AG09319 (cell line): ENCODE measurements at regions not wholly inside any gene's neighbourhood (a gene's known extent, or its start where the extent isn't known, plus 50 kb on each side); places are given as distances from the start of the nearest gene placed in this dataset.
"Not testable (repeated sequence)": the region's sequence is repeated elsewhere in the genome, so short reads cannot be mapped to it uniquely, and the experiment has no call there.

ENCODE experiments used
- DNase-seq: peaks from one replicate; pipeline ENCODE4 v3.0.0-alpha.2; 2010; ENCODE audit warnings: low read depth; ENCODE audit errors: extremely low read depth
- TF ChIP-seq, protein P1 (sequence below): IDR thresholded peaks from 2 replicates; pipeline ENCODE4 v1.5.1; 2011; ENCODE audit warnings: low read depth, mild to moderate bottlenecking, inconsistent platforms, low read length, moderate library complexity

DNA sequence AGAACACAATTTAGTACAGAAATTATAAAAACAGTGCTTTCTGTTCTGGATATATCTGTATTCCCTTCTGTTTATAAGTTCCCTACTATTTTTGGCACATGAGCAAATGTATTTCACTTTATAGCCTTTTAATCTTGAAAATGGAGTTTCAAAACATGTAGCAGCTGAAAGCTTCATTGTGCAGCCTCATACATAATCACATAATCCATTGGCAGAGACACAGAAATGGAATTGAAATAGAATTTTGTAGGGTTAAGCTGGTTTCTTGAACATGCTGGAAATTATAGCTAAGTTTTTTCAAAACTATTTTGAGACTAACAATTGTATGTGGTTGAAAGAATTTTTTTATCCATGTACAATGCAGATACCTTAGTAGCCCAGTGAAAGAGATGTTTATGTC lies 614.3 kb upstream of the MDGA2 start:
- TF ChIP-seq, protein P1, sequence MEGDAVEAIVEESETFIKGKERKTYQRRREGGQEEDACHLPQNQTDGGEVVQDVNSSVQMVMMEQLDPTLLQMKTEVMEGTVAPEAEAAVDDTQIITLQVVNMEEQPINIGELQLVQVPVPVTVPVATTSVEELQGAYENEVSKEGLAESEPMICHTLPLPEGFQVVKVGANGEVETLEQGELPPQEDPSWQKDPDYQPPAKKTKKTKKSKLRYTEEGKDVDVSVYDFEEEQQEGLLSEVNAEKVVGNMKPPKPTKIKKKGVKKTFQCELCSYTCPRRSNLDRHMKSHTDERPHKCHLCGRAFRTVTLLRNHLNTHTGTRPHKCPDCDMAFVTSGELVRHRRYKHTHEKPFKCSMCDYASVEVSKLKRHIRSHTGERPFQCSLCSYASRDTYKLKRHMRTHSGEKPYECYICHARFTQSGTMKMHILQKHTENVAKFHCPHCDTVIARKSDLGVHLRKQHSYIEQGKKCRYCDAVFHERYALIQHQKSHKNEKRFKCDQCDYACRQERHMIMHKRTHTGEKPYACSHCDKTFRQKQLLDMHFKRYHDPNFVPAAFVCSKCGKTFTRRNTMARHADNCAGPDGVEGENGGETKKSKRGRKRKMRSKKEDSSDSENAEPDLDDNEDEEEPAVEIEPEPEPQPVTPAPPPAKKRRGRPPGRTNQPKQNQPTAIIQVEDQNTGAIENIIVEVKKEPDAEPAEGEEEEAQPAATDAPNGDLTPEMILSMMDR = no peak

DNA sequence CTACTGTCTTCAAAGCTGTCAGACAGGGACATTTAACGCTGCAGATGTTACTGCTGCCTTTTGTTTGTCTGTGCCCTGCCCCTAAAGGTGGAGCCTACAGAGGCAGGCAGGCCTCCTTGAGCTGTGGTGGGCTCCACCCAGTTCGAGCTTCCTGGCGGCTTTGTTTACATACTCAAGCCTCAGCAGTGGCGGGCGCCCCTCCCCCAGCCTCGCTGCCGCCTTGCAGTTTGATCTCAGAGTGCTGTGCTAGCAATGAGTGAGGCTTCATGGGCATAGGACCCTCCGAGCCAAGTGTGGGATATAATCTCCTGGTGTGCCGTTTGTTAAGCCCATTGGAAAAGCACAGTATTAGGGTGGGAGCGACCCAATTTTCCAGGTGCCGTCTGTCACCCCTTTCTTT lies 609.8 kb upstream of the MDGA2 start:
- DNase-seq = not testable (repeated sequence)

More for the DNA sequence above, 614.3 kb upstream of the MDGA2 start:
- DNase-seq = no peak

DNA sequence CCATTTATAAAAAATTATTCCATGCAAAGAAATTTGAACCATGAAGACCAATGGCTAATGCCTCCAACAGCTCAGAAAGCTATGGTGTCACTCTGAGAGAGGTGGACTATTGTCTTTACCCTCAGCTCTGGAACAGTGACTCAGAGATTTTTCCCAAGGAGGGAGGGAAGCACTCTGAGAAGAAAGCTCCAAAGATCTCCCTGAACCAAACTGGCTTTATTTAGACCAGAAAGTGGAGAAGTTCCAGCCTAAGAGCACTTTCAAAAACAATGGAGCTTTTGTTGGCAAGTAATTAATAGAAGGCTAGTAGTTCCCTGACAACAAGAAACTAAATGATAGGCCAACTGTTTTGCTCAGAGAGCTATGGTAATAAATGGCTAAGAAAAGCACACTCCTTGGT lies 599.9 kb upstream of the MDGA2 start:
- TF ChIP-seq, protein P1 = no peak
- no peak for DNase-seq

DNA sequence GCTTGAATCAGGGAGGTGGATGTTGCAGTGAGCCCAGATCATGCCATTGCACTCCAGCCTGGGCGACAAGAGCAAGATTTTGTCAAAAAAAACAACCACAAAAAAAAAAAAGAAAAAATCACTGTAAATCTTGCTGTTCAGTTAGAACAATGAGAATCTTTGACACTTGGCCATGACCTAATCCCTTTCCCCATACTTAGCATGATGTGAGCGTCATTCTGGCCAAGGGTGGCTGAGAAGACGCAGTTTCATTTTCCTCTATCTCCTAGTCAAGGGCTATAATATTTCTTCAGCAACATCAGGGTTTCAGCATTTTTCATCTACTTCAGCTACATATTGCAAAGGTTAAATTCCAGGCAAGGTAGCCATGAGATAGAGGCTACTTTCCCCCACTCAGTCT lies 599.4 kb upstream of the MDGA2 start:
- DNase-seq = no peak
- TF ChIP-seq, protein P1 = no peak

DNA sequence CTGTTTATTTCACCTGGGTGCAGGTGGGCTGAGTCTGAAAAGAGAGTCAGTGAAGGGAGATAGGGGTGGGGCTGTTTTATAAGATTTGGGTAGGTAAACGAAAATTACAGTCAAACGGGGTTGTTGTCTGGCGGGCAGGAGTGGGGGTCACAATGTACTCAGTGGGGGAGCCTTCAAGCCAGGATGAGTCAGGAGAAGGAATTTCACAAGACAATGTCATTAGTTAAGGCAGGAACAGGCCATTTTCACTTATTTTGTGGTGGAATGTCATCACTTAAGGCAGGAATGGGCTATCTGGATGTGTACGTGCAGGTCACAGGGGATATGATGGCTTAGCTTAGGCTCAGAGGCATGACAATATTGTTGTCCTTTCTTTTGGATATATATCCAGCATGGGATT lies 592.5 kb upstream of the MDGA2 start:
- DNase-seq = not testable (repeated sequence)

DNA sequence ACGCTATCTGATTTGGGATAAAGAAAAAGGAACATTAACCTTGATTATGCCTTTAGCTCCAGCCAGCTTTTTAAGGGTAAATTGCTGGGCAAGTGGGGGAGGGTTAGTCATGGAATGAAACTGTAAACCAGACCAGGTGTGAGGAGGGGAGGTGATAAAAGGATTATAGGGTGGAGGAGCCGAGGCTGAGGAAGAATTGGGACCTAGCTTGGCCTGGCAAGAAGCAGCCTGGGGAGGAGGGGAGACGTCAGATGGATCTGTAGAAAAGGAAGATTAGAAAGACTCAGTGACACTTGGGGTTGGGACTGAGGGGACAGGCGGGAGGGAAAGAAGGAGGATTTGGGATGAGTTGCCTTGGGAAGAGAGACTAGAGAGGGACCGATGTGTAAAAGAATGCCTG lies 590.8 kb upstream of the MDGA2 start:
- not testable (repeated sequence) for DNase-seq

DNA sequence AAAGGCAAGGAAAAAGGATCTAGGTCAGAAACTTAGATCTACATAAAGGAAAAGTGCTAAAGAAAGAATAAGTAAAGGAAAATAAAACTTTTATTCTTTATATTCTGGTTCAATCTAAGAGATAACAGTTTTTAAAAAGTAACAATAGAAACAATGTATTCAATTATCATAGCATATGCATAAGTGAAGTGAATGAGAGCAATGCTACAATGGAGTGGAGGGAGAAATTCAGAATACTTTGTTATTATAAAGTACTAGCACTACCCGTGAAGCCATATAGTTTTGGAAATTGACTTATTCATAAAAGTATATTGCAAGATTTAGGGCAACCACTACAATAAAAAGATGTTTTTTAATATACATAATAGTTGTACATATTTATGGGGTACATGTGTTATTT lies 586.0 kb upstream of the MDGA2 start:
- TF ChIP-seq, protein P1 = no peak
- DNase-seq = no peak

DNA sequence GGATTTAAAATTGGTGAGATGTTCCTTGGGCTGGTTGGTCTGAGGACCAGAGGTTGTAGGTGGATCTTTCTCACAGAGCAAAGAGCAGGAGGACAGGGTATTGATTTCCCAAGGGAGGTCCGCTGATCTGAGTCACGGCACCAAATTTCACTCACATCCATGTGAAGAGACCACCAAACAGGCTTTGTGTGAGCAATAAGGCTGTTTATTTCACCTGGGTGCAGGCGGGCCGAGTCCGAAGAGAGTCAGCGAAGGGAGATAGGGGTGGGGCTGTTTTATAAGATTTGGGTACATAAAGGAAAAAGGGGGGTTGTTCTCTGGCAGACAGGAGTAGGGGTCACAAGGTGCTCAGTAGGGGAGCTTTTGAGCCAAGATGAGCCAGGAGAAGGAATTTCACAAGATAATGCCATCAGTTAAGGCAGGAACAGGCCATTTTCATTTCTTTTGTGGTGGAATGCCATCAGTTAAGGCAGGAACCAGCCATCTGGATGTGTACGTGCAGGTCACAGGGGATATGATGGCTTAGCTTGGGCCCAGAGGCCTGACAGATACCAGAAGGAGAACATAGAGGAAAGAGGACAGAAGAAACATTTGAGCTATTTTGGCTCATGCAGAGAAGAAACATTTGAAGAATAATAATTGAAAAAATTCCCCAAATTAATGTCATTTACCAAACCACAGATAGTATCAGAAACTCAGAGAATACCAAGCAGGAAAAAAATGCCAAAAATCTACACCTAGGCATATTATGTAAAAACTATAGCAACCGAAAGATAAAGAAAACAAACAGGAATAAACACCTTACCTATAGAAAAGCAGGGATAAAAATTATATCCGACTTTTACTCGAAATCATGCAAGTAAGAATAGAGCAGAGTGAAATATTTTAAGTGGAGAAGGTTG lies 585.2 kb upstream of the MDGA2 start:
- not testable (repeated sequence) for DNase-seq

DNA sequence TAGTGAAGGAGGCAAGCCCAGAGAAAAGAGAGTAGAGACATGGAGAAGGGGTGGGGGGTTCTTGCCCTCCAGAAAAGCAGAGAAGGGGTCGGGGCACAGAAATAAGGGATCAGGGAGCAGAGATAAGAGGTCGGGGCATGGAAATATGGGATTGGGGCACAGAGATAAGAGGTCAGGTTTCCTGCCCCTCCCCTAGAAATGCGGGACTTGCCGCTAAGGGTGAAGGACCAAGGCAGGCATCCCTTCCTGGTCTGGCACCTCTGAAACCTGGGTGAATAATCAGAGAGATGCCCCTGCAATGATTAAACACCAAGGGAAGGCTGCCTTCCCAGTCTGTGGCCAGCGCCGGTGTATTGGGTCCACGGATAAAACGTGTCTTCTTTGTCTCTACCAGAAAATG lies 584.5 kb upstream of the MDGA2 start:
- not testable (repeated sequence) for DNase-seq

DNA sequence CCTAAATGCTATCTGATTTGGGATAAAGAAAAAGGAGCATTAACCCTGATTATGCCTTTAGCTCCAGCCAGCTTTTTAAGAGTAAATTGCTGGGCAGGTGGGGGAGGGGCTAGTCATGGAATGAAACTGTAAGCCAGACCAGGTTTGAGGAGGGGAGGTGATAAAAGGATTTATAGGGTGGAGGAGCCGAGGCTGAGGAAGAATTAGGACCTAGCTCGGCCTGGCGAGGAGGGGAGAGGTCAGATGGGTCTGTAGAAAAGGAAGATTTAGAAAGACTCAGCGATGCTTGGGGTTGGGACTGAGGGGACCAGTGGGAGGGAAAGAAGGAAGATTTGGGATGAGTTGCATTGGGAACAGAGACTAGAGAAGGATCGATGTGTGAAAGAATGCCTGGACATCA lies 583.8 kb upstream of the MDGA2 start:
- DNase-seq = not testable (repeated sequence)

DNA sequence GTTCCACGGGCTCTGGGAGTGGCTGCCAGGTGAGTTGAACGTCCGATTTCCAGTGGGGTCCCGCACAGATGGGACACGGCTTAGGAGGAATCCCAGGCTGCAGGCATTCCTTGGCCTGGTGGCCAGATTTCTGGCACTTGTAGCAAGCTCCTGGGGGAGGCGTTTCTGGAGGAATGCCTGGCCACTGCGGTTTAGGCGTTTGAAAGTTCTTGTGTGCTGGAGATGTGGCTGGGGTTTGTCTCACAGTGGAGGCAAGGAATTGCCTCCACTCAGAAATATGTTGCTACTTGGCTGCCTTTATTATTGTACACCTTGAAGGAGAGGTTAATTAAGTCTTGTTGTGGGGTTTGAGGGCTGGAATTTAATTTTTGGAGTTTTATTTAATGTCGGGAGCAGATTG lies 583.3 kb upstream of the MDGA2 start:
- not testable (repeated sequence) for DNase-seq
